ENCODE measurements at regions not wholly inside any gene's neighbourhood (a gene's known extent, or its start where the extent isn't known, plus 50 kb on each side); places are given as distances from the start of the nearest gene placed in this dataset.

DNA sequence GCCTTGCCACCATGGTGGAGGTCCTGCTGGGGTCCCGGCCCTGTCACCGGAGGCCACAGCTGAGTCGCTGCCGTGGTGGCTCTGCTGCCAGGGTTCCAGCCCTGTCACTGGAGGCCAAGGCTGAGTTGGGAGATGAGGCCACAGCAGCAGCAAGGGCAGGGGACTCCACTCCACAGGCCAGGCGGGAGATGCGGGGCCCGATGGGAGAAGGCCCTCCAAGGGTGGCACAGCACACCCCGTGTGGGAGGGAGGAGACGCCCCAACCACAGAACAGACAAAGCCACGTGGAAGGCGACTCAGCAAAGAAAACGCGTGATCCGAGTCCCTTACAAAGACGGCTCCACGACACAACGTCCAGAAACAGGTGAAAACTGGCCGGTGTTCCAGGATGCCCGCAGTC, 159.3 kb downstream of the BRD1 start:
- no peak overlapping the region for H3K4me2 ChIP-seq (ENCODE audit: low read length)
- no peak for TF ChIP-seq EZH2 (IDR thresholded peaks at IDR 0.05; ENCODE audit: low read length, unreplicated experiment)
- no peak for TF ChIP-seq CTCF (conservative IDR thresholded peaks at IDR 0.05; ENCODE audit: low read depth, low read length)
- no peak for TF ChIP-seq EZH2phosphoT487 (IDR thresholded peaks at IDR 0.05; ENCODE audit: borderline replicate concordance, low read length)
- no peaks in the 10 kb centered on the region for H4K20me1 ChIP-seq (ENCODE audit: low read length)
- ChIA-PET CTCF (no interaction called here), POLR2A (ENCODE audit: unreplicated experiment) (no interaction called here)
- no peak overlapping the region for H3K9ac ChIP-seq (ENCODE audit: low read length)
- H3K27ac ChIP-seq (ENCODE audit: low read length) = no peak overlapping the region
- no peak overlapping the region for H2AFZ ChIP-seq (ENCODE audit: low read length)
- H3K4me3 ChIP-seq (ENCODE audit: low read length) = no peak overlapping the region
- no peaks in the 10 kb centered on the region for H3K36me3 ChIP-seq (ENCODE audit: low read depth, low read length)
- BruUV-seq (replicated peaks) = no TSS peak
- DNase-seq (no peak), ATAC-seq (no peak)
- no peaks in the 10 kb centered on the region for H3K4me1 ChIP-seq (ENCODE audit: insufficient read depth, low read length)
- no peaks in the 10 kb centered on the region for H3K9me3 ChIP-seq (ENCODE audit: low read length)
- no peaks in the 10 kb centered on the region for H3K79me2 ChIP-seq (ENCODE audit: low read length)
- intact Hi-C loops (cut with micrococcal nuclease) = no loop called here
- H3K27me3 ChIP-seq (ENCODE audit: low read length) = peaks cover 37% of the 10 kb centered on the region
- no peaks in the 10 kb centered on the region for H3K9me2 ChIP-seq (replicated peaks; ENCODE audit: low read length)
- no peaks in the 10 kb centered on the region for H3F3A ChIP-seq (ENCODE audit: low read length, unreplicated experiment)

GRCh38 chr22:49667236-49667635, 160.4 kb downstream of the BRD1 start:
- ATAC-seq (no peak), DNase-seq (no peak)
- H3K4me2 ChIP-seq (ENCODE audit: low read length) = no peak overlapping the region
- CTCF ChIA-PET = no interaction called here
- intact Hi-C loops (cut with micrococcal nuclease) = no loop called here
- no peak overlapping the region for H3K27ac ChIP-seq (ENCODE audit: low read length)
- no peaks in the 10 kb centered on the region for H3K4me1 ChIP-seq (ENCODE audit: insufficient read depth, low read length)
- no peak overlapping the region for H2AFZ ChIP-seq (ENCODE audit: low read length)
- no peak overlapping the region for H3K9ac ChIP-seq (ENCODE audit: low read length)
- no peaks in the 10 kb centered on the region for H3K79me2 ChIP-seq (ENCODE audit: low read length)
- no peaks in the 10 kb centered on the region for H3K36me3 ChIP-seq (ENCODE audit: low read depth, low read length)
- H3K9me2 ChIP-seq (replicated peaks; ENCODE audit: low read length) = no peaks in the 10 kb centered on the region
- no TSS peak for BruUV-seq (replicated peaks)
- peaks cover 48% of the 10 kb centered on the region for H3K27me3 ChIP-seq (ENCODE audit: low read length)
- no peaks in the 10 kb centered on the region for H4K20me1 ChIP-seq (ENCODE audit: low read length)
- no peaks in the 10 kb centered on the region for H3K9me3 ChIP-seq (ENCODE audit: low read length)
- H3K4me3 ChIP-seq (ENCODE audit: low read length) = no peak overlapping the region
- no peaks in the 10 kb centered on the region for H3F3A ChIP-seq (ENCODE audit: low read length, unreplicated experiment)
- TF ChIP-seq EZH2phosphoT487 (IDR thresholded peaks at IDR 0.05; ENCODE audit: borderline replicate concordance, low read length) (no peak), CTCF (conservative IDR thresholded peaks at IDR 0.05; ENCODE audit: low read depth, low read length) (no peak), EZH2 (IDR thresholded peaks at IDR 0.05; ENCODE audit: low read length, unreplicated experiment) (no peak)
- POLR2A ChIA-PET (ENCODE audit: unreplicated experiment) = no interaction called here

GRCh38 chr22:49666146-49666809, 161.4 kb downstream of the BRD1 start:
- Histone ChIP-seq H3K4me1 (ENCODE audit: insufficient read depth, low read length) (no peaks in the 10 kb centered on the region), H3K9me2 (replicated peaks; ENCODE audit: low read length) (no peaks in the 10 kb centered on the region), H3K79me2 (ENCODE audit: low read length) (no peaks in the 10 kb centered on the region), H3F3A (ENCODE audit: low read length, unreplicated experiment) (no peaks in the 10 kb centered on the region), H3K9ac (ENCODE audit: low read length) (no peak overlapping the region), H3K9me3 (ENCODE audit: low read length) (no peaks in the 10 kb centered on the region), H4K20me1 (ENCODE audit: low read length) (no peaks in the 10 kb centered on the region), H3K27me3 (ENCODE audit: low read length) (peaks cover 51% of the 10 kb centered on the region), H3K36me3 (ENCODE audit: low read depth, low read length) (no peaks in the 10 kb centered on the region), H2AFZ (ENCODE audit: low read length) (no peak overlapping the region), H3K4me3 (ENCODE audit: low read length) (no peak overlapping the region), H3K4me2 (ENCODE audit: low read length) (no peak overlapping the region), H3K27ac (ENCODE audit: low read length) (no peak overlapping the region)
- ChIA-PET CTCF (no interaction called here), POLR2A (ENCODE audit: unreplicated experiment) (no interaction called here)
- ATAC-seq (no peak), DNase-seq (no peak)
- TF ChIP-seq CTCF (conservative IDR thresholded peaks at IDR 0.05; ENCODE audit: low read depth, low read length) (no peak), EZH2phosphoT487 (IDR thresholded peaks at IDR 0.05; ENCODE audit: borderline replicate concordance, low read length) (no peak), EZH2 (IDR thresholded peaks at IDR 0.05; ENCODE audit: low read length, unreplicated experiment) (no peak)
- no TSS peak for BruUV-seq (replicated peaks)
- intact Hi-C loops (cut with micrococcal nuclease) = no loop called here

All from PC-3 (cell line).